ENCODE measurements at regions not wholly inside any gene's neighbourhood (a gene's known extent, or its start where the extent isn't known, plus 50 kb on each side); places are given as distances from the start of the nearest gene placed in this dataset.

GRCh38 chr6:141174932-141175331, 957.8 kb upstream of the GJE1 start:
- no peak for DNase-seq (ENCODE audit: low read depth in 1 of 2, low spot score in 1 of 2)

GRCh38 chr6:141173529-141173928, 959.2 kb upstream of the GJE1 start:
- no peak for DNase-seq (ENCODE audit: low read depth in 1 of 2, low spot score in 1 of 2)

- no peak for DNase-seq (ENCODE audit: low read depth in 1 of 2, low spot score in 1 of 2)
Measured at GRCh38 chr6:141169419-141169818, 963.3 kb upstream of the GJE1 start.

- no peak for DNase-seq (ENCODE audit: low read depth in 1 of 2, low spot score in 1 of 2)
Measured at GRCh38 chr6:141167945-141168344, 964.8 kb upstream of the GJE1 start.

GRCh38 chr6:141165002-141165665, 967.6 kb upstream of the GJE1 start:
- no peak for DNase-seq (ENCODE audit: low read depth in 1 of 2, low spot score in 1 of 2)

GRCh38 chr6:141164042-141164743, 968.5 kb upstream of the GJE1 start:
- no peak for DNase-seq (ENCODE audit: low read depth in 1 of 2, low spot score in 1 of 2)

- DNase-seq (ENCODE audit: low read depth in 1 of 2, low spot score in 1 of 2): no peak
Measured at GRCh38 chr6:141163107-141163506, 969.6 kb upstream of the GJE1 start.

- no peak for DNase-seq (ENCODE audit: low read depth in 1 of 2, low spot score in 1 of 2)
Measured at GRCh38 chr6:141158740-141159139, 974.0 kb upstream of the GJE1 start.

GRCh38 chr6:141153563-141153962, 979.2 kb upstream of the GJE1 start:
- DNase-seq (ENCODE audit: low read depth in 1 of 2, low spot score in 1 of 2): peak in 1 of 2 donors; percentile 19

- no peak for DNase-seq (ENCODE audit: low read depth in 1 of 2, low spot score in 1 of 2)
Measured at GRCh38 chr6:141152951-141153350, 979.8 kb upstream of the GJE1 start.

- DNase-seq (ENCODE audit: low read depth in 1 of 2, low spot score in 1 of 2): no peak
Measured at GRCh38 chr6:141151710-141152417, 980.9 kb upstream of the GJE1 start.

- no peak for DNase-seq (ENCODE audit: low read depth in 1 of 2, low spot score in 1 of 2)
Measured at GRCh38 chr6:141141870-141142269, 990.9 kb upstream of the GJE1 start.

- no peak for DNase-seq (ENCODE audit: low read depth in 1 of 2, low spot score in 1 of 2)
Measured at GRCh38 chr6:141140905-141141304, 991.8 kb upstream of the GJE1 start.

- no peak for DNase-seq (ENCODE audit: low read depth in 1 of 2, low spot score in 1 of 2)
Measured at GRCh38 chr6:141139461-141139860, 993.3 kb upstream of the GJE1 start.

GRCh38 chr6:141134723-141135122, 998.0 kb upstream of the GJE1 start:
- DNase-seq (ENCODE audit: low read depth in 1 of 2, low spot score in 1 of 2): no peak

GRCh38 chr6:141133836-141134235, 998.9 kb upstream of the GJE1 start:
- DNase-seq (ENCODE audit: low read depth in 1 of 2, low spot score in 1 of 2): no peak

GRCh38 chr6:141133346-141133745, 999.4 kb upstream of the GJE1 start:
- DNase-seq (ENCODE audit: low read depth in 1 of 2, low spot score in 1 of 2): no peak

- no peak for DNase-seq (ENCODE audit: low read depth in 1 of 2, low spot score in 1 of 2)
Measured at GRCh38 chr6:141131616-141132015, 1001.1 kb upstream of the GJE1 start.

GRCh38 chr6:141123497-141123896, 1009.2 kb upstream of the GJE1 start:
- DNase-seq (ENCODE audit: low read depth in 1 of 2, low spot score in 1 of 2): no peak

GRCh38 chr6:141123049-141123448, 1009.7 kb upstream of the GJE1 start:
- DNase-seq (ENCODE audit: low read depth in 1 of 2, low spot score in 1 of 2): no peak

- DNase-seq (ENCODE audit: low read depth in 1 of 2, low spot score in 1 of 2): no peak
Measured at GRCh38 chr6:141118991-141119390, 1013.7 kb upstream of the GJE1 start.

GRCh38 chr6:141117874-141118273, 1014.9 kb upstream of the GJE1 start:
- DNase-seq (ENCODE audit: low read depth in 1 of 2, low spot score in 1 of 2): no peak

All from activated CD4-positive, alpha-beta T cell treated with anti-CD3 and anti-CD28 coated beads, Interleukin-2, amount 50 U/mL, for 24 hours (primary cell).